SJCRH30 (cell line): ENCODE measurements at regions not wholly inside any gene's neighbourhood (a gene's known extent, or its start where the extent isn't known, plus 50 kb on each side); places are given as distances from the start of the nearest gene placed in this dataset.

Experiments used
- DNase-seq, 2 experiments: peaks; one replicate each; pipeline ENCODE4 v3.0.0-alpha.2; 2015 to 2020
- H3K27ac ChIP-seq: fragments of 250-450 bp; sonication (Bioruptor Pico); 2 replicates; pipeline ENCODE4 v1.5.1; 2020; ENCODE audit warnings: mild to moderate bottlenecking, moderate library complexity
- H3K27me3 ChIP-seq: fragments of 250-450 bp; sonication (Bioruptor Pico); 2 replicates; pipeline ENCODE4 v1.5.1; 2020; ENCODE audit warnings: mild to moderate bottlenecking, moderate library complexity
- H3K36me3 ChIP-seq: fragments of 250-450 bp; sonication (Bioruptor Pico); 2 replicates; pipeline ENCODE4 v1.5.1; 2020; ENCODE audit warnings: mild to moderate bottlenecking, moderate library complexity
- H3K4me1 ChIP-seq: fragments of 250-450 bp; sonication (Bioruptor Pico); 2 replicates; pipeline ENCODE4 v1.5.1; 2020; ENCODE audit warnings: mild to moderate bottlenecking, moderate library complexity
- H3K4me3 ChIP-seq: fragments of 250-450 bp; sonication (Bioruptor Pico); 2 replicates; pipeline ENCODE4 v1.5.1; 2020; ENCODE audit warnings: mild to moderate bottlenecking, moderate library complexity
- H3K9me3 ChIP-seq: fragments of 250-450 bp; sonication (Bioruptor Pico); replicated peaks from 2 replicates; pipeline ENCODE4 v1.5.1; 2020; ENCODE audit warnings: mild to moderate bottlenecking, moderate library complexity

GRCh38 chr1:163528710-163529348 is 207.1 kb downstream of the NUF2 start:
- Histone ChIP-seq H3K4me3 (no peak overlapping the region), H3K27ac (no peak overlapping the region), H3K4me1 (no peaks in the 10 kb centered on the region), H3K27me3 (no peaks in the 10 kb centered on the region), H3K9me3 (no peaks in the 10 kb centered on the region), H3K36me3 (no peaks in the 10 kb centered on the region)
- DNase-seq, result peak; percentile 19 to 50

- no peaks in the 10 kb centered on the region for H3K4me1 ChIP-seq
- no peaks in the 10 kb centered on the region for H3K27me3 ChIP-seq
- H3K27ac ChIP-seq, result no peak overlapping the region
- H3K36me3 ChIP-seq, result no peaks in the 10 kb centered on the region
- H3K9me3 ChIP-seq, result no peaks in the 10 kb centered on the region
- no peak for DNase-seq
- no peak overlapping the region for H3K4me3 ChIP-seq
Observed at GRCh38 chr1:163531345-163531744, 209.6 kb downstream of the NUF2 start.

- DNase-seq, result no peak
- Histone ChIP-seq H3K9me3 (no peaks in the 10 kb centered on the region), H3K4me1 (no peaks in the 10 kb centered on the region), H3K36me3 (no peaks in the 10 kb centered on the region), H3K27me3 (no peaks in the 10 kb centered on the region), H3K4me3 (no peak overlapping the region), H3K27ac (no peak overlapping the region)
Observed at GRCh38 chr1:163535401-163535800, 213.6 kb downstream of the NUF2 start.

- Histone ChIP-seq H3K36me3 (no peaks in the 10 kb centered on the region), H3K9me3 (no peaks in the 10 kb centered on the region), H3K27me3 (no peaks in the 10 kb centered on the region), H3K4me1 (no peaks in the 10 kb centered on the region), H3K27ac (no peak overlapping the region), H3K4me3 (no peak overlapping the region)
- peak in 1 of 2 experiments; percentile 43 for DNase-seq
Observed at GRCh38 chr1:163535807-163536206, 214.1 kb downstream of the NUF2 start.

GRCh38 chr1:163537809-163538208 is 216.1 kb downstream of the NUF2 start:
- no peak overlapping the region for H3K27ac ChIP-seq
- no peaks in the 10 kb centered on the region for H3K36me3 ChIP-seq
- no peaks in the 10 kb centered on the region for H3K27me3 ChIP-seq
- H3K4me3 ChIP-seq, result no peak overlapping the region
- no peaks in the 10 kb centered on the region for H3K4me1 ChIP-seq
- no peaks in the 10 kb centered on the region for H3K9me3 ChIP-seq
- no peak for DNase-seq

GRCh38 chr1:163538667-163539066 is 216.9 kb downstream of the NUF2 start:
- Histone ChIP-seq H3K27me3 (no peaks in the 10 kb centered on the region), H3K9me3 (no peaks in the 10 kb centered on the region), H3K4me1 (no peaks in the 10 kb centered on the region), H3K4me3 (no peak overlapping the region), H3K27ac (no peak overlapping the region), H3K36me3 (no peaks in the 10 kb centered on the region)
- no peak for DNase-seq

- no peaks in the 10 kb centered on the region for H3K9me3 ChIP-seq
- no peak overlapping the region for H3K27ac ChIP-seq
- H3K4me3 ChIP-seq, result no peak overlapping the region
- H3K36me3 ChIP-seq, result no peaks in the 10 kb centered on the region
- no peaks in the 10 kb centered on the region for H3K4me1 ChIP-seq
- H3K27me3 ChIP-seq, result no peaks in the 10 kb centered on the region
- DNase-seq, result no peak
Observed at GRCh38 chr1:163540727-163541126, 219.0 kb downstream of the NUF2 start.

GRCh38 chr1:163544441-163544840 is 222.7 kb downstream of the NUF2 start:
- no peaks in the 10 kb centered on the region for H3K9me3 ChIP-seq
- no peaks in the 10 kb centered on the region for H3K36me3 ChIP-seq
- no peak for DNase-seq
- H3K27ac ChIP-seq, result no peak overlapping the region
- H3K4me1 ChIP-seq, result no peaks in the 10 kb centered on the region
- H3K27me3 ChIP-seq, result no peaks in the 10 kb centered on the region
- H3K4me3 ChIP-seq, result no peak overlapping the region

GRCh38 chr1:163558162-163558561 is 236.4 kb downstream of the NUF2 start:
- H3K9me3 ChIP-seq, result peaks cover 3% of the 10 kb centered on the region; the same call in 1 of the 2 replicates
- H3K27ac ChIP-seq, result no peak overlapping the region
- no peak for DNase-seq
- no peaks in the 10 kb centered on the region for H3K4me1 ChIP-seq
- H3K4me3 ChIP-seq, result no peak overlapping the region
- H3K36me3 ChIP-seq, result no peaks in the 10 kb centered on the region
- no peaks in the 10 kb centered on the region for H3K27me3 ChIP-seq

- H3K27me3 ChIP-seq, result no peaks in the 10 kb centered on the region
- DNase-seq, result peak in 1 of 2 experiments; percentile 34
- no peak overlapping the region for H3K4me3 ChIP-seq
- no peaks in the 10 kb centered on the region for H3K36me3 ChIP-seq
- H3K4me1 ChIP-seq, result peaks cover 15% of the 10 kb centered on the region
- H3K9me3 ChIP-seq, result peaks cover 4% of the 10 kb centered on the region; the same call in 1 of the 2 replicates
- no peak overlapping the region for H3K27ac ChIP-seq
Observed at GRCh38 chr1:163561580-163562295, 240.0 kb downstream of the NUF2 start.

GRCh38 chr1:163562355-163562754 is 240.6 kb downstream of the NUF2 start:
- DNase-seq, result no peak
- Histone ChIP-seq H3K4me3 (no peak overlapping the region), H3K27me3 (no peaks in the 10 kb centered on the region), H3K27ac (no peak overlapping the region), H3K4me1 (peaks cover 15% of the 10 kb centered on the region), H3K9me3 (peaks cover 4% of the 10 kb centered on the region; the same call in 1 of the 2 replicates), H3K36me3 (no peaks in the 10 kb centered on the region)

- no peaks in the 10 kb centered on the region for H3K27me3 ChIP-seq
- H3K27ac ChIP-seq, result peak overlapping the region; percentile 38
- no peaks in the 10 kb centered on the region for H3K36me3 ChIP-seq
- no peak overlapping the region for H3K4me3 ChIP-seq
- peak; percentile 54 to 68 for DNase-seq
- peaks cover 15% of the 10 kb centered on the region for H3K4me1 ChIP-seq
- peaks cover 4% of the 10 kb centered on the region; the same call in 1 of the 2 replicates for H3K9me3 ChIP-seq
Observed at GRCh38 chr1:163565166-163565565, 243.4 kb downstream of the NUF2 start.

GRCh38 chr1:163570071-163570470 is 248.3 kb downstream of the NUF2 start:
- DNase-seq, result no peak
- peaks cover 5% of the 10 kb centered on the region for H3K4me1 ChIP-seq
- no peaks in the 10 kb centered on the region for H3K36me3 ChIP-seq
- no peak overlapping the region for H3K27ac ChIP-seq
- no peak overlapping the region for H3K4me3 ChIP-seq
- no peaks in the 10 kb centered on the region for H3K9me3 ChIP-seq
- H3K27me3 ChIP-seq, result no peaks in the 10 kb centered on the region

- Histone ChIP-seq H3K4me1 (no peaks in the 10 kb centered on the region), H3K27ac (no peak overlapping the region), H3K27me3 (no peaks in the 10 kb centered on the region), H3K36me3 (no peaks in the 10 kb centered on the region), H3K9me3 (no peaks in the 10 kb centered on the region), H3K4me3 (no peak overlapping the region)
- no peak for DNase-seq
Observed at GRCh38 chr1:163571950-163572349, 250.2 kb downstream of the NUF2 start.

- H3K27me3 ChIP-seq, result no peaks in the 10 kb centered on the region
- H3K4me1 ChIP-seq, result no peaks in the 10 kb centered on the region
- no peak for DNase-seq
- H3K36me3 ChIP-seq, result no peaks in the 10 kb centered on the region
- H3K9me3 ChIP-seq, result no peaks in the 10 kb centered on the region
- no peak overlapping the region for H3K4me3 ChIP-seq
- H3K27ac ChIP-seq, result no peak overlapping the region
Observed at GRCh38 chr1:163574119-163574518, 252.4 kb downstream of the NUF2 start.

GRCh38 chr1:163580926-163581325 is 259.2 kb downstream of the NUF2 start:
- Histone ChIP-seq H3K36me3 (no peaks in the 10 kb centered on the region), H3K27me3 (no peaks in the 10 kb centered on the region), H3K4me3 (no peak overlapping the region), H3K4me1 (no peaks in the 10 kb centered on the region), H3K9me3 (no peaks in the 10 kb centered on the region), H3K27ac (no peak overlapping the region)
- DNase-seq, result no peak
